ENCODE measurements at regions not wholly inside any gene's neighbourhood (a gene's known extent, or its start where the extent isn't known, plus 50 kb on each side); places are given as distances from the start of the nearest gene placed in this dataset.

- Histone ChIP-seq H3K27me3 (ENCODE audit: insufficient read depth, low read length) (no peaks in the 10 kb centered on the region), H3K4me1 (ENCODE audit: insufficient read depth, low read length) (no peaks in the 10 kb centered on the region; the same call in 1 of the 2 replicates), H3K27ac (ENCODE audit: low read length) (no peak overlapping the region), H3K9me3 (ENCODE audit: insufficient read depth, low read depth, low read length) (no peaks in the 10 kb centered on the region), H3K9ac (ENCODE audit: low read depth, low read length) (no peak overlapping the region), H3K36me3 (ENCODE audit: insufficient read depth, low read depth, low read length) (no peaks in the 10 kb centered on the region), H3K4me3 (ENCODE audit: low read length) (no peak overlapping the region)
Measured at GRCh38 chr4:187171706-187172339, 448.2 kb upstream of the FAT1 start.

- Histone ChIP-seq H3K27ac (ENCODE audit: low read length) (no peak overlapping the region), H3K36me3 (ENCODE audit: insufficient read depth, low read depth, low read length) (no peaks in the 10 kb centered on the region), H3K4me1 (ENCODE audit: insufficient read depth, low read length) (no peaks in the 10 kb centered on the region), H3K27me3 (ENCODE audit: insufficient read depth, low read length) (no peaks in the 10 kb centered on the region), H3K4me3 (ENCODE audit: low read length) (no peak overlapping the region), H3K9me3 (ENCODE audit: insufficient read depth, low read depth, low read length) (no peaks in the 10 kb centered on the region), H3K9ac (ENCODE audit: low read depth, low read length) (no peak overlapping the region)
Measured at GRCh38 chr4:187172340-187172761, 448.7 kb upstream of the FAT1 start.

- Histone ChIP-seq H3K36me3 (ENCODE audit: insufficient read depth, low read depth, low read length) (no peaks in the 10 kb centered on the region), H3K9ac (ENCODE audit: low read depth, low read length) (no peak overlapping the region), H3K4me3 (ENCODE audit: low read length) (no peak overlapping the region), H3K27me3 (ENCODE audit: insufficient read depth, low read length) (no peaks in the 10 kb centered on the region), H3K27ac (ENCODE audit: low read length) (no peak overlapping the region), H3K4me1 (ENCODE audit: insufficient read depth, low read length) (no peaks in the 10 kb centered on the region; the same call in 1 of the 2 replicates), H3K9me3 (ENCODE audit: insufficient read depth, low read depth, low read length) (no peaks in the 10 kb centered on the region)
Measured at GRCh38 chr4:187174749-187175148, 451.1 kb upstream of the FAT1 start.

GRCh38 chr4:187175197-187175596 lies 451.5 kb upstream of the FAT1 start:
- H3K27me3 ChIP-seq (ENCODE audit: insufficient read depth, low read length) = no peaks in the 10 kb centered on the region
- H3K27ac ChIP-seq (ENCODE audit: low read length) = no peak overlapping the region

GRCh38 chr4:187176261-187176910 lies 452.7 kb upstream of the FAT1 start:
- Histone ChIP-seq H3K9me3 (ENCODE audit: insufficient read depth, low read depth, low read length) (no peaks in the 10 kb centered on the region), H3K9ac (ENCODE audit: low read depth, low read length) (no peak overlapping the region), H3K27me3 (ENCODE audit: insufficient read depth, low read length) (no peaks in the 10 kb centered on the region), H3K36me3 (ENCODE audit: insufficient read depth, low read depth, low read length) (no peaks in the 10 kb centered on the region), H3K27ac (ENCODE audit: low read length) (no peak overlapping the region), H3K4me1 (ENCODE audit: insufficient read depth, low read length) (no peaks in the 10 kb centered on the region; the same call in 1 of the 2 replicates), H3K4me3 (ENCODE audit: low read length) (no peak overlapping the region)

More at GRCh38 chr4:187175197-187175596, 451.5 kb upstream of the FAT1 start:
- Histone ChIP-seq H3K4me3 (ENCODE audit: low read length) (no peak overlapping the region), H3K36me3 (ENCODE audit: insufficient read depth, low read depth, low read length) (no peaks in the 10 kb centered on the region), H3K9ac (ENCODE audit: low read depth, low read length) (no peak overlapping the region), H3K9me3 (ENCODE audit: insufficient read depth, low read depth, low read length) (no peaks in the 10 kb centered on the region), H3K4me1 (ENCODE audit: insufficient read depth, low read length) (no peaks in the 10 kb centered on the region; the same call in 1 of the 2 replicates)

- H3K9ac ChIP-seq (ENCODE audit: low read depth, low read length) = no peak overlapping the region
- no peaks in the 10 kb centered on the region for H3K36me3 ChIP-seq (ENCODE audit: insufficient read depth, low read depth, low read length)
- no peak overlapping the region for H3K4me3 ChIP-seq (ENCODE audit: low read length)
- H3K27me3 ChIP-seq (ENCODE audit: insufficient read depth, low read length) = no peaks in the 10 kb centered on the region
- H3K4me1 ChIP-seq (ENCODE audit: insufficient read depth, low read length) = no peaks in the 10 kb centered on the region; the same call in 1 of the 2 replicates
- H3K9me3 ChIP-seq (ENCODE audit: insufficient read depth, low read depth, low read length) = no peaks in the 10 kb centered on the region
- H3K27ac ChIP-seq (ENCODE audit: low read length) = no peak overlapping the region
Measured at GRCh38 chr4:187178084-187178483, 454.4 kb upstream of the FAT1 start.

- no peak overlapping the region for H3K4me3 ChIP-seq (ENCODE audit: low read length)
- H3K27ac ChIP-seq (ENCODE audit: low read length) = no peak overlapping the region
- no peak overlapping the region for H3K9ac ChIP-seq (ENCODE audit: low read depth, low read length)
- no peaks in the 10 kb centered on the region; the same call in 1 of the 2 replicates for H3K4me1 ChIP-seq (ENCODE audit: insufficient read depth, low read length)
- H3K36me3 ChIP-seq (ENCODE audit: insufficient read depth, low read depth, low read length) = no peaks in the 10 kb centered on the region
- no peaks in the 10 kb centered on the region for H3K27me3 ChIP-seq (ENCODE audit: insufficient read depth, low read length)
- H3K9me3 ChIP-seq (ENCODE audit: insufficient read depth, low read depth, low read length) = no peaks in the 10 kb centered on the region
Measured at GRCh38 chr4:187178587-187178986, 454.9 kb upstream of the FAT1 start.

GRCh38 chr4:187179086-187180058 lies 455.7 kb upstream of the FAT1 start:
- H3K4me3 ChIP-seq (ENCODE audit: low read length) = no peak overlapping the region
- H3K27me3 ChIP-seq (ENCODE audit: insufficient read depth, low read length) = no peaks in the 10 kb centered on the region
- H3K4me1 ChIP-seq (ENCODE audit: insufficient read depth, low read length) = no peaks in the 10 kb centered on the region; the same call in 1 of the 2 replicates
- H3K9ac ChIP-seq (ENCODE audit: low read depth, low read length) = no peak overlapping the region
- H3K27ac ChIP-seq (ENCODE audit: low read length) = no peak overlapping the region
- no peaks in the 10 kb centered on the region for H3K9me3 ChIP-seq (ENCODE audit: insufficient read depth, low read depth, low read length)
- no peaks in the 10 kb centered on the region for H3K36me3 ChIP-seq (ENCODE audit: insufficient read depth, low read depth, low read length)

- Histone ChIP-seq H3K36me3 (ENCODE audit: insufficient read depth, low read depth, low read length) (no peaks in the 10 kb centered on the region), H3K27ac (ENCODE audit: low read length) (no peak overlapping the region), H3K4me3 (ENCODE audit: low read length) (no peak overlapping the region), H3K9ac (ENCODE audit: low read depth, low read length) (no peak overlapping the region), H3K4me1 (ENCODE audit: insufficient read depth, low read length) (no peaks in the 10 kb centered on the region; the same call in 1 of the 2 replicates), H3K27me3 (ENCODE audit: insufficient read depth, low read length) (no peaks in the 10 kb centered on the region), H3K9me3 (ENCODE audit: insufficient read depth, low read depth, low read length) (no peaks in the 10 kb centered on the region)
Measured at GRCh38 chr4:187181054-187181453, 457.4 kb upstream of the FAT1 start.

- Histone ChIP-seq H3K4me3 (ENCODE audit: low read length) (no peak overlapping the region), H3K36me3 (ENCODE audit: insufficient read depth, low read depth, low read length) (no peaks in the 10 kb centered on the region), H3K27me3 (ENCODE audit: insufficient read depth, low read length) (no peaks in the 10 kb centered on the region), H3K4me1 (ENCODE audit: insufficient read depth, low read length) (no peaks in the 10 kb centered on the region; the same call in 1 of the 2 replicates), H3K9ac (ENCODE audit: low read depth, low read length) (no peak overlapping the region), H3K9me3 (ENCODE audit: insufficient read depth, low read depth, low read length) (no peaks in the 10 kb centered on the region), H3K27ac (ENCODE audit: low read length) (no peak overlapping the region)
Measured at GRCh38 chr4:187183346-187183745, 459.7 kb upstream of the FAT1 start.

- Histone ChIP-seq H3K4me3 (ENCODE audit: low read length) (no peak overlapping the region), H3K9ac (ENCODE audit: low read depth, low read length) (no peak overlapping the region), H3K27me3 (ENCODE audit: insufficient read depth, low read length) (no peaks in the 10 kb centered on the region), H3K4me1 (ENCODE audit: insufficient read depth, low read length) (no peaks in the 10 kb centered on the region; the same call in 1 of the 2 replicates), H3K27ac (ENCODE audit: low read length) (no peak overlapping the region), H3K9me3 (ENCODE audit: insufficient read depth, low read depth, low read length) (no peaks in the 10 kb centered on the region), H3K36me3 (ENCODE audit: insufficient read depth, low read depth, low read length) (no peaks in the 10 kb centered on the region)
Measured at GRCh38 chr4:187183826-187184225, 460.2 kb upstream of the FAT1 start.

Data from iPS-20b (cell line).